HepG2 (cell line): ENCODE measurements at regions not wholly inside any gene's neighbourhood (a gene's known extent, or its start where the extent isn't known, plus 50 kb on each side); places are given as distances from the start of the nearest gene placed in this dataset.

Source experiments
- CEBPB ChIP-seq: IDR thresholded peaks from 2 replicates; pipeline ENCODE4 v1.6.1; 2011; ENCODE audit warnings: low read depth, low read length, improper control_type of control experiment, borderline replicate concordance
- GLI4 ChIP-seq: sonication (generic); formaldehyde crosslinking; IDR thresholded peaks from 2 replicates; pipeline ENCODE4 v1.5.1; 2020; ENCODE audit warnings: missing genetic modification reagents, mild to moderate bottlenecking, moderate library complexity, borderline replicate concordance
- HNRNPUL1 ChIP-seq: fragments of 200-400 bp; formaldehyde crosslinking; IDR thresholded peaks from 2 replicates; pipeline ENCODE4 v1.6.1; 2017; ENCODE audit warnings: low read depth, mild to moderate bottlenecking, low read length, moderate library complexity
- IKZF1 ChIP-seq: fragments of 450-650 bp; IDR thresholded peaks from 2 replicates; pipeline ENCODE4 v1.7.1; 2016
- POLR2A ChIP-seq, 2 experiments: IDR thresholded peaks; 2 replicates each; pipeline ENCODE4 v1.6.1; 2011; ENCODE audit warnings: low read depth in 2 of 2, low read length in 2 of 2, mild to moderate bottlenecking in 1 of 2, moderate library complexity in 1 of 2; ENCODE audit not compliant: insufficient read depth in 1 of 2
- TCF12 ChIP-seq, 2 experiments: fragments of 450-650 bp in 1 of 2; sonication (generic) in 1 of 2; formaldehyde crosslinking in 1 of 2; IDR thresholded peaks; 2 replicates each; pipeline versions ENCODE4 v1.6.1 to v1.8.0; 2017 to 2022; ENCODE audit warnings: antibody characterized with exemption in 1 of 2, mild to moderate bottlenecking in 1 of 2, missing genetic modification reagents in 1 of 2, moderate library complexity in 1 of 2
- TP53 ChIP-seq: sonication (generic); formaldehyde crosslinking; conservative IDR thresholded peaks from 2 replicates; pipeline ENCODE4 v1.4.0; 2020; ENCODE audit warnings: missing genetic modification reagents
- ZBTB3 ChIP-seq: sonication (generic); formaldehyde crosslinking; IDR thresholded peaks from 2 replicates; pipeline ENCODE4 v1.4.0; 2020; ENCODE audit warnings: low read depth, mild to moderate bottlenecking, moderate library complexity, missing genetic modification reagents, borderline replicate concordance
- ZNF136 ChIP-seq: sonication (generic); formaldehyde crosslinking; IDR thresholded peaks from 2 replicates; pipeline ENCODE4 v1.8.1; 2022; ENCODE audit warnings: low read depth, mild to moderate bottlenecking, moderate library complexity, missing genetic modification reagents
- ZNF207 ChIP-seq: fragments of 450-650 bp; IDR thresholded peaks from 2 replicates; pipeline ENCODE4 v1.6.1; 2016; ENCODE audit warnings: antibody characterized with exemption, borderline replicate concordance
- TF ChIP-seq, protein P1 (sequence below): sonication (generic); formaldehyde crosslinking; IDR thresholded peaks from 2 replicates; pipeline ENCODE4 v1.5.0; 2020; ENCODE audit warnings: mild to moderate bottlenecking, missing genetic modification reagents, moderate library complexity
- TF ChIP-seq, protein P2 (sequence below): sonication (generic); formaldehyde crosslinking; IDR thresholded peaks from 2 replicates; pipeline ENCODE4 v1.9.0; 2022; ENCODE audit warnings: missing genetic modification reagents, mild to moderate bottlenecking, borderline replicate concordance
- TF ChIP-seq, protein P3 (sequence below): sonication (generic); formaldehyde crosslinking; IDR thresholded peaks from 2 replicates; pipeline ENCODE4; 2020; ENCODE audit warnings: missing genetic modification reagents, mild to moderate bottlenecking, borderline replicate concordance

DNA sequence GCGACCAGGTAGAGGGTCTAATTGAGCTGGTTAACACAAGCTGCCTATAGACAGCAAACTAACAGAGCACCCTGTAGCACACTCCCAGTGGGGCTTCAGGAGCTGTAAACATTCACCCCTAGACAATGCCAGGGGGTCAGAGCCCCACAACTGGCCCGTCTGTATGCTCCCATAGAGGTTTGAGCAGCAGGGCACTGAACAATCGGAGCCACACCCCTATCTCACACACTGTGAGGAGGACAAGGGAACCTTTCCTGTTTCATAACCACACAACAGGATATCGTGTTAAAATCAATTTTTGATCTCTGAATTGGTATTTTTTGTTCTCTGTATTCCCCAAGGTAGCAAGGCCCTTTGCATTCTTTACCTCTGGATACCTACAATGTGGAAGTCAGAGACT is 266.1 kb downstream of the SPRY2 start:
- TF ChIP-seq IKZF1: no peak
- TF ChIP-seq TP53: no peak
- no peak for TF ChIP-seq ZNF136 (CRISPR knock-in tag)
- TF ChIP-seq, protein P1, sequence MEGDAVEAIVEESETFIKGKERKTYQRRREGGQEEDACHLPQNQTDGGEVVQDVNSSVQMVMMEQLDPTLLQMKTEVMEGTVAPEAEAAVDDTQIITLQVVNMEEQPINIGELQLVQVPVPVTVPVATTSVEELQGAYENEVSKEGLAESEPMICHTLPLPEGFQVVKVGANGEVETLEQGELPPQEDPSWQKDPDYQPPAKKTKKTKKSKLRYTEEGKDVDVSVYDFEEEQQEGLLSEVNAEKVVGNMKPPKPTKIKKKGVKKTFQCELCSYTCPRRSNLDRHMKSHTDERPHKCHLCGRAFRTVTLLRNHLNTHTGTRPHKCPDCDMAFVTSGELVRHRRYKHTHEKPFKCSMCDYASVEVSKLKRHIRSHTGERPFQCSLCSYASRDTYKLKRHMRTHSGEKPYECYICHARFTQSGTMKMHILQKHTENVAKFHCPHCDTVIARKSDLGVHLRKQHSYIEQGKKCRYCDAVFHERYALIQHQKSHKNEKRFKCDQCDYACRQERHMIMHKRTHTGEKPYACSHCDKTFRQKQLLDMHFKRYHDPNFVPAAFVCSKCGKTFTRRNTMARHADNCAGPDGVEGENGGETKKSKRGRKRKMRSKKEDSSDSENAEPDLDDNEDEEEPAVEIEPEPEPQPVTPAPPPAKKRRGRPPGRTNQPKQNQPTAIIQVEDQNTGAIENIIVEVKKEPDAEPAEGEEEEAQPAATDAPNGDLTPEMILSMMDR (CRISPR knock-in tag): no peak
- TF ChIP-seq CEBPB: no peak
- no peak for TF ChIP-seq TCF12 (IDR thresholded peaks at IDR 0.05)
- no peak for TF ChIP-seq TCF12 (CRISPR knock-in tag; IDR thresholded peaks at IDR 0.05)
- TF ChIP-seq ZBTB3: no peak
- TF ChIP-seq, protein P2, sequence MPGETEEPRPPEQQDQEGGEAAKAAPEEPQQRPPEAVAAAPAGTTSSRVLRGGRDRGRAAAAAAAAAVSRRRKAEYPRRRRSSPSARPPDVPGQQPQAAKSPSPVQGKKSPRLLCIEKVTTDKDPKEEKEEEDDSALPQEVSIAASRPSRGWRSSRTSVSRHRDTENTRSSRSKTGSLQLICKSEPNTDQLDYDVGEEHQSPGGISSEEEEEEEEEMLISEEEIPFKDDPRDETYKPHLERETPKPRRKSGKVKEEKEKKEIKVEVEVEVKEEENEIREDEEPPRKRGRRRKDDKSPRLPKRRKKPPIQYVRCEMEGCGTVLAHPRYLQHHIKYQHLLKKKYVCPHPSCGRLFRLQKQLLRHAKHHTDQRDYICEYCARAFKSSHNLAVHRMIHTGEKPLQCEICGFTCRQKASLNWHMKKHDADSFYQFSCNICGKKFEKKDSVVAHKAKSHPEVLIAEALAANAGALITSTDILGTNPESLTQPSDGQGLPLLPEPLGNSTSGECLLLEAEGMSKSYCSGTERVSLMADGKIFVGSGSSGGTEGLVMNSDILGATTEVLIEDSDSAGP (CRISPR knock-in tag): no peak
- TF ChIP-seq POLR2A (IDR thresholded peaks at IDR 0.05; ENCODE audit: insufficient read depth in 1 of 2, low read depth in 2 of 2, low read length in 2 of 2): no peak
- no peak for TF ChIP-seq GLI4 (CRISPR knock-in tag)
- TF ChIP-seq HNRNPUL1: no peak
- TF ChIP-seq, protein P3, sequence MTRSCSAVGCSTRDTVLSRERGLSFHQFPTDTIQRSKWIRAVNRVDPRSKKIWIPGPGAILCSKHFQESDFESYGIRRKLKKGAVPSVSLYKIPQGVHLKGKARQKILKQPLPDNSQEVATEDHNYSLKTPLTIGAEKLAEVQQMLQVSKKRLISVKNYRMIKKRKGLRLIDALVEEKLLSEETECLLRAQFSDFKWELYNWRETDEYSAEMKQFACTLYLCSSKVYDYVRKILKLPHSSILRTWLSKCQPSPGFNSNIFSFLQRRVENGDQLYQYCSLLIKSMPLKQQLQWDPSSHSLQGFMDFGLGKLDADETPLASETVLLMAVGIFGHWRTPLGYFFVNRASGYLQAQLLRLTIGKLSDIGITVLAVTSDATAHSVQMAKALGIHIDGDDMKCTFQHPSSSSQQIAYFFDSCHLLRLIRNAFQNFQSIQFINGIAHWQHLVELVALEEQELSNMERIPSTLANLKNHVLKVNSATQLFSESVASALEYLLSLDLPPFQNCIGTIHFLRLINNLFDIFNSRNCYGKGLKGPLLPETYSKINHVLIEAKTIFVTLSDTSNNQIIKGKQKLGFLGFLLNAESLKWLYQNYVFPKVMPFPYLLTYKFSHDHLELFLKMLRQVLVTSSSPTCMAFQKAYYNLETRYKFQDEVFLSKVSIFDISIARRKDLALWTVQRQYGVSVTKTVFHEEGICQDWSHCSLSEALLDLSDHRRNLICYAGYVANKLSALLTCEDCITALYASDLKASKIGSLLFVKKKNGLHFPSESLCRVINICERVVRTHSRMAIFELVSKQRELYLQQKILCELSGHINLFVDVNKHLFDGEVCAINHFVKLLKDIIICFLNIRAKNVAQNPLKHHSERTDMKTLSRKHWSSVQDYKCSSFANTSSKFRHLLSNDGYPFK (CRISPR knock-in tag): no peak
- no peak for TF ChIP-seq ZNF207
